Fibroblast of gingiva (primary cell): ENCODE measurements at regions not wholly inside any gene's neighbourhood (a gene's known extent, or its start where the extent isn't known, plus 50 kb on each side); places are given as distances from the start of the nearest gene placed in this dataset.

Experiments used
- DNase-seq: peaks from one replicate; pipeline ENCODE4 v3.0.0-alpha.2; 2011; ENCODE audit warnings: low read depth

DNA sequence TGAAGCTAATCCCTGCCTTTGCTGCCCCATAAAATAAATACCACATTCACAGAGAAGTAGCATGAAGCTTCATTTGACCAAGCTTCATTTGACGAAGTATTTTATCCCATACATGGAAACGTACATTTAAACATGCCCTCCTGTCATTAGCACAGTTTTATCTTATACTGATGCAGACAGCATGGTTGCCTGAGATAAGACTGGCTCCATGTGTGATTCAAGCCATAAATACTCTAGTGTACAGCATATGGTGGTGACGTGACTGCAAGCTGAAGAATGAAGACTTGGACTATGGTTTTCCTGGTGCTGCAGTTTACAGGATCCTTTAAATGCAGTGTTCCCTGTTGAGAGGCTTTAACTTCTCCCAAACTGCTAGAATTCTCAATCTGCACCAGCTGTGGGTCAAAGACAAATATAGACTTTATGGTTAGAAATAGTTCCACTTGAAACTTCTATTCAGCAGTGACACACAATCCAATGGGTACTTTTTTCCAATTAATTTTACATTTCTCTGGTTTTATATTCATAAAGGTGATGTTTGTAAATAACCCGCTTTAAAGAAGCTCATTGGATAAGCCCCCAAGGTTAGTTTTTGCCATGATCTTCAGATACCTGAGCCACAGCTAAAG lies 64.9 kb downstream of the CYB561 start:
- DNase-seq, result no peak

DNA sequence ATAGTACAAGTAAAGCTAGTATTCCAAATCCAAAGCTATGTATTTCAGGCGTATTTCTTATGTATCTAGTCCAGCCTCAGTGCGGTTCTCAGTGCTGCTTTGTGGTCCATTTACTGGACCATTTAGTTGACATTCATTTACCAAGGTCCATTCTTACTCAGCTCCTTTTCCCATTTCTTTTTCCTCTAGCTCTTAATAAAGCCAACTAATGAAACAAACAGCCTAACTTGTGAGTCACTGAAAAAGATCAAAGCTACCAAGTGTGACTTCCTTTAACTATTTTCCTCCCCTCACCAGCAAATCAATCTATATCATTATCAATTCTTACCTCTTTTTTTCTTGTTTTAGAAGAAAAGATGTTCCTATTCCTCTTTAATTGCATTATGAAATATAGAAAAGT lies 64.0 kb downstream of the CYB561 start:
- DNase-seq, result no peak
